Gastrocnemius medialis (tissue), 4 donors: ENCODE measurements at regions not wholly inside any gene's neighbourhood (a gene's known extent, or its start where the extent isn't known, plus 50 kb on each side); places are given as distances from the start of the nearest gene placed in this dataset.

Source experiments
- ATAC-seq, 2 donors: fragments of 150-250 bp; one replicate each; pipeline ENCODE4 v1.9.1; 2016
- DNase-seq, 2 donors: peaks; one replicate each; pipeline ENCODE4 v3.0.0-alpha.2; 2019
- H3K27ac ChIP-seq, 4 donors: fragments of 200-600 bp; sonication (generic); 1 replicate in 1 of 4; 2 replicates in 3 of 4; pipeline ENCODE4 v1.5.1; 2016 to 2018; ENCODE audit warnings: mild to moderate bottlenecking in 2 of 4, moderate library complexity in 1 of 4
- H3K27me3 ChIP-seq, 3 donors: fragments of 200-600 bp; sonication (generic) in 2 of 3; 1 replicate in 1 of 3; 2 replicates in 2 of 3; pipeline versions ENCODE4 v1.5.1 to v1.6.0; 2016 to 2019; ENCODE audit warnings: mild to moderate bottlenecking in 1 of 3, moderate library complexity in 1 of 3
- H3K36me3 ChIP-seq, 2 donors: fragments of 200-600 bp; sonication (generic) in 1 of 2; one replicate each; pipeline ENCODE4 v1.5.1; 2017 to 2018
- H3K4me1 ChIP-seq, 2 donors: fragments of 200-600 bp; sonication (generic) in 1 of 2; one replicate each; pipeline ENCODE4 v1.5.1; 2016 to 2017; ENCODE audit warnings: mild to moderate bottlenecking in 2 of 2
- H3K4me3 ChIP-seq, 4 donors: fragments of 200-600 bp; sonication (generic) in 3 of 4; 1 replicate in 1 of 4; 2 replicates in 3 of 4; pipeline ENCODE4 v1.5.1; 2016 to 2019; ENCODE audit warnings: mild to moderate bottlenecking in 2 of 4
- H3K9me3 ChIP-seq, 3 donors: fragments of 200-600 bp; sonication (generic) in 2 of 3; 1 replicate in 1 of 3; 2 replicates in 2 of 3; pipeline ENCODE4 v1.5.1; 2016 to 2019
- CTCF ChIP-seq, 5 experiments: fragments of 450-650 bp in 3 of 5; fragments of 200-600 bp in 2 of 5; sonication (generic) in 2 of 5; IDR thresholded peaks in 4 of 5; conservative IDR thresholded peaks in 1 of 5; 1 replicate in 4 of 5; 2 replicates in 1 of 5; pipeline ENCODE4 v1.5.1; 2016 to 2019; ENCODE audit warnings: antibody characterized with exemption in 5 of 5, mild to moderate bottlenecking in 3 of 5, moderate library complexity in 3 of 5
- POLR2A ChIP-seq, 2 donors: fragments of 450-650 bp; IDR thresholded peaks; one replicate each; pipeline ENCODE4 v1.6.1; 2017; ENCODE audit warnings: antibody characterized with exemption in 2 of 2, mild to moderate bottlenecking in 2 of 2, moderate library complexity in 2 of 2
- in situ Hi-C, 4 donors: fragments of 200-750 bp; cut with MboI; loops; one replicate each; pipeline versions ENCODE4 v1.15.0 to v1.8.0; 2017; ENCODE audit warnings: low sequenced_read_pairs in 4 of 4
- intact Hi-C: fragments of 100-400 bp; cut with DNase I; formaldehyde crosslinking; loops from one replicate; pipeline ENCODE4 v1.15.1; 2023; ENCODE audit warnings: low total_unique reads

GRCh38 chr9:116000748-116001329 is 152.8 kb upstream of the PAPPA start:
- in situ Hi-C loops (loop anchor here in 1 of 4 donors (10.0 kb wide), 1 partner anchor 64 kb away; no protein-coding TSS in a partner anchor), intact Hi-C loops (loop anchor here (10.0 kb wide), 1 partner anchor 406 kb away; no protein-coding TSS in a partner anchor)
- peaks cover 18 to 38% of the 10 kb centered on the region in 2 donors for H3K4me1 ChIP-seq
- peak in 1 of 2 donors; percentile 14 for DNase-seq
- ATAC-seq = peak in 1 of 2 donors; percentile 44
- no peak overlapping the region for H3K27ac ChIP-seq
- no peaks in the 10 kb centered on the region for H3K36me3 ChIP-seq
- TF ChIP-seq POLR2A (IDR thresholded peaks at IDR 0.05) = no peak
- peak; percentile 25 to 57 (median 44) for TF ChIP-seq CTCF (IDR thresholded peaks at IDR 0.05 in 4 of 5, conservative IDR thresholded peaks at IDR 0.05 in 1 of 5)
- H3K9me3 ChIP-seq = no peaks in the 10 kb centered on the region
- no peaks in the 10 kb centered on the region for H3K27me3 ChIP-seq
- H3K4me3 ChIP-seq = no peak overlapping the region

- H3K27ac ChIP-seq = peak overlapping the region; percentile 61 to 81 (median 72)
- no peaks in the 10 kb centered on the region for H3K36me3 ChIP-seq
- intact Hi-C loops (loop anchor here (2.0 to 10.0 kb wide), 2 partner anchors 85 to 407 kb away; no protein-coding TSS in a partner anchor), in situ Hi-C loops (loop anchor here in 1 of 4 donors (10.0 kb wide), 1 partner anchor 63 kb away; no protein-coding TSS in a partner anchor)
- ATAC-seq = peak in 1 of 2 donors; percentile 38
- DNase-seq = no peak
- TF ChIP-seq POLR2A (IDR thresholded peaks at IDR 0.05) = no peak
- TF ChIP-seq CTCF (IDR thresholded peaks at IDR 0.05 in 4 of 5, conservative IDR thresholded peaks at IDR 0.05 in 1 of 5) = no peak
- no peak overlapping the region for H3K4me3 ChIP-seq
- H3K4me1 ChIP-seq = peaks cover 18 to 38% of the 10 kb centered on the region in 2 donors
- no peaks in the 10 kb centered on the region for H3K27me3 ChIP-seq
- H3K9me3 ChIP-seq = no peaks in the 10 kb centered on the region
These were observed 151.4 kb upstream of the PAPPA start for GRCh38 chr9:116002181-116002580.

- no peaks in the 10 kb centered on the region for H3K36me3 ChIP-seq
- no peak overlapping the region for H3K4me3 ChIP-seq
- no peaks in the 10 kb centered on the region for H3K9me3 ChIP-seq
- peaks cover 18 to 34% of the 10 kb centered on the region in 2 donors for H3K4me1 ChIP-seq
- in situ Hi-C loops = loop anchor here in 1 of 4 donors (10.0 kb wide), 1 partner anchor 62 kb away; no protein-coding TSS in a partner anchor
- peak overlapping the region; percentile 61 to 81 (median 72) for H3K27ac ChIP-seq
- H3K27me3 ChIP-seq = no peaks in the 10 kb centered on the region
- no peak for TF ChIP-seq POLR2A (IDR thresholded peaks at IDR 0.05)
- no peak for TF ChIP-seq CTCF (IDR thresholded peaks at IDR 0.05 in 4 of 5, conservative IDR thresholded peaks at IDR 0.05 in 1 of 5)
- peak; percentile 97 to 98 for ATAC-seq
- DNase-seq = peak; percentile 68 to 85
- intact Hi-C loops = loop anchor here (2.0 to 10.0 kb wide), 2 partner anchors 84 to 408 kb away; no protein-coding TSS in a partner anchor
These were observed 151.0 kb upstream of the PAPPA start for GRCh38 chr9:116002624-116003023.

GRCh38 chr9:116003397-116003796 is 150.2 kb upstream of the PAPPA start:
- H3K4me3 ChIP-seq = no peak overlapping the region
- DNase-seq = no peak
- no peak for TF ChIP-seq POLR2A (IDR thresholded peaks at IDR 0.05)
- TF ChIP-seq CTCF (IDR thresholded peaks at IDR 0.05 in 4 of 5, conservative IDR thresholded peaks at IDR 0.05 in 1 of 5) = no peak
- H3K36me3 ChIP-seq = no peaks in the 10 kb centered on the region
- in situ Hi-C loops (loop anchor here in 1 of 4 donors (10.0 kb wide), 1 partner anchor 61 kb away; no protein-coding TSS in a partner anchor), intact Hi-C loops (loop anchor here (2.0 to 10.0 kb wide), 2 partner anchors 83 to 409 kb away; no protein-coding TSS in a partner anchor)
- H3K27me3 ChIP-seq = no peaks in the 10 kb centered on the region
- peak overlapping the region in 2 of 4 donors; percentile 64 to 81 for H3K27ac ChIP-seq
- no peaks in the 10 kb centered on the region for H3K9me3 ChIP-seq
- H3K4me1 ChIP-seq = peaks cover 18 to 27% of the 10 kb centered on the region in 2 donors
- ATAC-seq = no peak
